Heart right ventricle (tissue), 16 donors: ENCODE measurements at regions not wholly inside any gene's neighbourhood (a gene's known extent, or its start where the extent isn't known, plus 50 kb on each side); places are given as distances from the start of the nearest gene placed in this dataset.

Source experiments
- ATAC-seq, 8 donors: fragments of 200-7000 bp; cut with Tn5 transposase; one replicate each; pipeline ENCODE4 v1.9.1; 2020; ENCODE audit warnings: mild to moderate bottlenecking in 8 of 8, moderate library complexity in 8 of 8, moderate number of reproducible peaks in 1 of 8
- DNase-seq, 2 donors: peaks; one replicate each; pipeline ENCODE4 v3.0.0-alpha.2; 2020
- H3K27ac ChIP-seq, 10 donors: fragments of 200-600 bp; sonication (generic) in 2 of 10; one replicate each; pipeline versions ENCODE4 v1.5.0 to v1.8.0; 2020 to 2022; ENCODE audit warnings: mild to moderate bottlenecking in 3 of 10
- H3K27me3 ChIP-seq, 7 donors: fragments of 200-600 bp; one replicate each; pipeline ENCODE4 v1.8.0; 2021 to 2022; ENCODE audit warnings: mild to moderate bottlenecking in 2 of 7
- H3K36me3 ChIP-seq, 9 donors: fragments of 200-600 bp; sonication (generic) in 1 of 9; one replicate each; pipeline versions ENCODE4 v1.5.0 to v1.8.0; 2020 to 2022; ENCODE audit warnings: mild to moderate bottlenecking in 2 of 9
- H3K4me1 ChIP-seq, 9 donors: fragments of 200-600 bp; sonication (generic) in 1 of 9; one replicate each; pipeline versions ENCODE4 v1.5.0 to v1.8.0; 2020 to 2022; ENCODE audit warnings: mild to moderate bottlenecking in 4 of 9
- H3K4me3 ChIP-seq, 10 donors: fragments of 200-600 bp; sonication (generic) in 2 of 10; one replicate each; pipeline versions ENCODE4 v1.5.0 to v1.8.0; 2020 to 2022; ENCODE audit warnings: mild to moderate bottlenecking in 7 of 10, moderate library complexity in 2 of 10
- H3K9me3 ChIP-seq, 11 donors: fragments of 200-600 bp in 10 of 11; sonication (generic) in 2 of 11; one replicate each; pipeline versions ENCODE4 v1.5.0 to v1.8.0; 2013 to 2022; ENCODE audit warnings: mild to moderate bottlenecking in 2 of 11, control low read depth in 1 of 11, moderate library complexity in 1 of 11
- CTCF ChIP-seq, 9 donors: fragments of 200-600 bp; sonication (generic) in 2 of 9; IDR thresholded peaks; one replicate each; pipeline versions ENCODE4 v1.5.0 to v1.8.0; 2021 to 2022; ENCODE audit warnings: antibody characterized with exemption in 9 of 9, mild to moderate bottlenecking in 5 of 9, moderate library complexity in 1 of 9
- WGBS, 2 donors: extraction: QIAGEN DNeasy Blood & Tissue Kit; methylation state at CpG; one replicate each; pipeline ENCODE4 v1.1.7; 2013; ENCODE audit warnings: inconsistent platforms in 1 of 2; 5-methylcytosine and 5-hydroxymethylcytosine counted together
- intact Hi-C, 10 donors: fragments of 100-400 bp; cut with DNase I; formaldehyde crosslinking; loops; one replicate each; pipeline versions ENCODE4 v1.11.1 to v1.14.2; 2022
- donor health status: Arrhythmogenic right ventricular cardiomyopathy.
- donor health status: ischemic (EF 13 %, LVEDD 7.1; RV severe dilation, severe dysfunction).
- donor health status: healthy with polysubstance abuse.
- donor health status: DM: no; HTN: yes; CAD: no.
- donor health status: DM: no; HTN: no; CAD: no.
- donor health status: ischemic (EF 25% LVEDD 6.9; RV normal size, moderate dysfunction).
- donor health status: ischemic (EF 25% LVEDD 5.7; RV mildly dilated, moderate dysfunction).
- donor health status: healthy.
- donor health status: DM: yes; HTN: yes; CAD: no.
- donor health status: Ischemic cardiomyopathy.
- donor health status: ischemic (EF 35%, LVEDD 5.7; RV mildly dilated, moderate dysfunction).
- donor health status: nonischemic (EF 11% LVEDD 7.7; RV severe dilation, severe dysfunction).
- donor health status: DM: yes; HTN: yes; CAD: no.
- donor health status: PGD.
- donor health status: ischemic (EF 29% LVEDD 5.4; RV normal size, mild dysfunction).
- donor health status: nonischemic (EF 23%, LVEDD 6.1; RV moderate dilation, normal function).

- 66 to 84% methylated on average over 7 of the region's 7 CpGs for WGBS, 2 donors
- ATAC-seq, result no peak
- H3K4me3 ChIP-seq, result no peak overlapping the region
- H3K9me3 ChIP-seq, result peaks cover 0 to 9% (median 0%) of the 10 kb centered on the region in 11 donors
- no peak for DNase-seq
- peaks cover 9 to 36% (median 16%) of the 10 kb centered on the region in 9 donors for H3K4me1 ChIP-seq
- no peaks in the 10 kb centered on the region for H3K27me3 ChIP-seq
- TF ChIP-seq CTCF (IDR thresholded peaks at IDR 0.05), result no peak
- no peaks in the 10 kb centered on the region for H3K36me3 ChIP-seq
- no peak overlapping the region for H3K27ac ChIP-seq
- intact Hi-C loops, result no loop called here
Measured at GRCh38 chr5:173667702-173668101, 51.3 kb upstream of the BOD1 start.

- 97 to 100% methylated on average over 2 of the region's 2 CpGs for WGBS, 2 donors
- Histone ChIP-seq H3K27ac (no peak overlapping the region), H3K36me3 (no peaks in the 10 kb centered on the region), H3K4me3 (no peak overlapping the region), H3K9me3 (peaks cover 0 to 9% (median 0%) of the 10 kb centered on the region in 11 donors), H3K27me3 (no peaks in the 10 kb centered on the region), H3K4me1 (peaks cover 9 to 36% (median 20%) of the 10 kb centered on the region in 9 donors)
- DNase-seq, result no peak
- TF ChIP-seq CTCF (IDR thresholded peaks at IDR 0.05), result no peak
- ATAC-seq, result no peak
- intact Hi-C loops, result no loop called here
Measured at GRCh38 chr5:173668245-173668800, 51.9 kb upstream of the BOD1 start.

GRCh38 chr5:173668910-173669309 lies 52.5 kb upstream of the BOD1 start:
- no peak for DNase-seq
- Histone ChIP-seq H3K36me3 (no peaks in the 10 kb centered on the region), H3K4me1 (peaks cover 9 to 41% (median 23%) of the 10 kb centered on the region in 9 donors), H3K4me3 (no peak overlapping the region), H3K27me3 (no peaks in the 10 kb centered on the region), H3K27ac (no peak overlapping the region), H3K9me3 (peaks cover 0 to 9% (median 0%) of the 10 kb centered on the region in 11 donors)
- TF ChIP-seq CTCF (IDR thresholded peaks at IDR 0.05), result no peak
- intact Hi-C loops, result no loop called here
- no peak for ATAC-seq
- WGBS, 2 donors, result 96 to 98% methylated on average over 5 of the region's 5 CpGs

GRCh38 chr5:173669483-173669882 lies 53.0 kb upstream of the BOD1 start:
- Histone ChIP-seq H3K27ac (no peak overlapping the region), H3K27me3 (no peaks in the 10 kb centered on the region), H3K36me3 (no peaks in the 10 kb centered on the region), H3K4me1 (peaks cover 9 to 41% (median 25%) of the 10 kb centered on the region in 9 donors), H3K4me3 (no peak overlapping the region), H3K9me3 (peaks cover 0 to 9% (median 0%) of the 10 kb centered on the region in 11 donors)
- intact Hi-C loops, result no loop called here
- DNase-seq (no peak), ATAC-seq (no peak)
- no peak for TF ChIP-seq CTCF (IDR thresholded peaks at IDR 0.05)
- WGBS, 2 donors, result 76 to 77% methylated on average over 3 of the region's 3 CpGs
